DND-41 (cell line): ENCODE measurements at regions not wholly inside any gene's neighbourhood (a gene's known extent, or its start where the extent isn't known, plus 50 kb on each side); places are given as distances from the start of the nearest gene placed in this dataset.

Source experiments
- CTCF ChIP-seq: IDR thresholded peaks from 2 replicates; pipeline ENCODE4 v1.5.1; 2012; ENCODE audit warnings: borderline replicate concordance, low read length, moderate library complexity, mild to moderate bottlenecking; ENCODE audit not compliant: poor library complexity, severe bottlenecking; ENCODE audit errors: extremely low read depth
- EZH2 ChIP-seq: IDR thresholded peaks from 3 replicates; pipeline ENCODE4 v1.6.1; 2012; ENCODE audit warnings: borderline replicate concordance, low read depth, mild to moderate bottlenecking, moderate library complexity, low read length, inconsistent platforms; ENCODE audit not compliant: severe bottlenecking

GRCh38 chr6:9404351-9405146, 969.2 kb upstream of the SLC35B3 start:
- TF ChIP-seq EZH2 (no peak), CTCF (no peak)
